NCI-H524 treated with DMSO at 0.1 percent for 48 hours (cell line): ENCODE measurements at regions not wholly inside any gene's neighbourhood (a gene's known extent, or its start where the extent isn't known, plus 50 kb on each side); places are given as distances from the start of the nearest gene placed in this dataset.
A peak's percentile ranks its signal among the peaks of the same experiment; 100 is the strongest.
"Not testable (repeated sequence)": the region's sequence is repeated elsewhere in the genome, so short reads cannot be mapped to it uniquely, and the experiment has no call there.

Source experiments
- DNase-seq: peaks from one replicate; lab custom pipeline; 2025; lab: John Stamatoyannopoulos, UW

- no peak for DNase-seq
These were observed 295.9 kb downstream of the SUCLA2 start for GRCh38 chr13:47705185-47705584.

- no peak for DNase-seq
These were observed 304.4 kb downstream of the SUCLA2 start for GRCh38 chr13:47696674-47697073.

- no peak for DNase-seq
These were observed 313.5 kb downstream of the SUCLA2 start for GRCh38 chr13:47687577-47687976.

- DNase-seq = not testable (repeated sequence)
These were observed 315.9 kb downstream of the SUCLA2 start for GRCh38 chr13:47685156-47685555.

- DNase-seq = no peak
These were observed 320.3 kb downstream of the SUCLA2 start for GRCh38 chr13:47680748-47681147.

GRCh38 chr13:47679401-47679800 lies 321.7 kb downstream of the SUCLA2 start:
- DNase-seq = no peak

- DNase-seq = no peak
These were observed 322.7 kb downstream of the SUCLA2 start for GRCh38 chr13:47678201-47678968.

- no peak for DNase-seq
These were observed 325.2 kb downstream of the SUCLA2 start for GRCh38 chr13:47675871-47676270.

- DNase-seq = no peak
These were observed 327.8 kb downstream of the SUCLA2 start for GRCh38 chr13:47673009-47673850.

GRCh38 chr13:47672245-47673008 lies 328.6 kb downstream of the SUCLA2 start:
- no peak for DNase-seq

GRCh38 chr13:47671776-47672175 lies 329.3 kb downstream of the SUCLA2 start:
- no peak for DNase-seq

- no peak for DNase-seq
These were observed 336.0 kb downstream of the SUCLA2 start for GRCh38 chr13:47665043-47665442.

GRCh38 chr13:47661076-47661475 lies 340.0 kb downstream of the SUCLA2 start:
- no peak for DNase-seq

GRCh38 chr13:47656651-47657050 lies 344.4 kb downstream of the SUCLA2 start:
- no peak for DNase-seq

- DNase-seq = no peak
These were observed 350.9 kb downstream of the SUCLA2 start for GRCh38 chr13:47650209-47650608.

GRCh38 chr13:47647001-47647400 lies 354.1 kb downstream of the SUCLA2 start:
- DNase-seq = no peak

GRCh38 chr13:47646298-47646697 lies 354.8 kb downstream of the SUCLA2 start:
- DNase-seq = no peak

GRCh38 chr13:47639738-47640447 lies 361.2 kb downstream of the SUCLA2 start:
- no peak for DNase-seq

GRCh38 chr13:47638627-47639026 lies 362.4 kb downstream of the SUCLA2 start:
- DNase-seq = no peak

- peak; percentile 12 for DNase-seq
These were observed 368.8 kb downstream of the SUCLA2 start for GRCh38 chr13:47632311-47632710.

GRCh38 chr13:47628666-47629065 lies 372.4 kb downstream of the SUCLA2 start:
- DNase-seq = no peak

- DNase-seq = no peak
These were observed 377.2 kb downstream of the SUCLA2 start for GRCh38 chr13:47623862-47624261.
